ENCODE measurements at regions not wholly inside any gene's neighbourhood (a gene's known extent, or its start where the extent isn't known, plus 50 kb on each side); places are given as distances from the start of the nearest gene placed in this dataset.

DNA sequence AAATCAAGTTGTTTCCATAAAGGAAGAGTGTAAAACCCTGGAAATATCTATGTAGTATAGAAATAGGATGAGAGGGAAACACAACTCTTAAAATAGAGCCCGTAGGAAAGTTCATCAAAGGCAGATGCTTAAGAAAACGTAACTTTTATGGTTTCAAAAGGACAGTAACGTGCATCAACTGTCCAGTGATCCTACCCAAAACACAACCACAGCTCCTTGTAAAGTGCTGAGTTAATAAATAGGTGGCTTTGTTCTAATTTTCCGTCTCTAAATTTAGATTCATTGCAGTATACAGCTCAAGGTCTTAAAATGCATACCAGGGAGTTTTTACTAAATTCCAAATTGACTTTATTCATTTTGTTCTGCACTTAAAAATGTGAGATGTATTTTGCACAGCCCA, 282.1 kb upstream of the ID2 start (continued):
- TF ChIP-seq, protein P1, sequence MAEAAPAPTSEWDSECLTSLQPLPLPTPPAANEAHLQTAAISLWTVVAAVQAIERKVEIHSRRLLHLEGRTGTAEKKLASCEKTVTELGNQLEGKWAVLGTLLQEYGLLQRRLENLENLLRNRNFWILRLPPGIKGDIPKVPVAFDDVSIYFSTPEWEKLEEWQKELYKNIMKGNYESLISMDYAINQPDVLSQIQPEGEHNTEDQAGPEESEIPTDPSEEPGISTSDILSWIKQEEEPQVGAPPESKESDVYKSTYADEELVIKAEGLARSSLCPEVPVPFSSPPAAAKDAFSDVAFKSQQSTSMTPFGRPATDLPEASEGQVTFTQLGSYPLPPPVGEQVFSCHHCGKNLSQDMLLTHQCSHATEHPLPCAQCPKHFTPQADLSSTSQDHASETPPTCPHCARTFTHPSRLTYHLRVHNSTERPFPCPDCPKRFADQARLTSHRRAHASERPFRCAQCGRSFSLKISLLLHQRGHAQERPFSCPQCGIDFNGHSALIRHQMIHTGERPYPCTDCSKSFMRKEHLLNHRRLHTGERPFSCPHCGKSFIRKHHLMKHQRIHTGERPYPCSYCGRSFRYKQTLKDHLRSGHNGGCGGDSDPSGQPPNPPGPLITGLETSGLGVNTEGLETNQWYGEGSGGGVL (CRISPR knock-in tag; IDR thresholded peaks at IDR 0.05) = no peak

DNA sequence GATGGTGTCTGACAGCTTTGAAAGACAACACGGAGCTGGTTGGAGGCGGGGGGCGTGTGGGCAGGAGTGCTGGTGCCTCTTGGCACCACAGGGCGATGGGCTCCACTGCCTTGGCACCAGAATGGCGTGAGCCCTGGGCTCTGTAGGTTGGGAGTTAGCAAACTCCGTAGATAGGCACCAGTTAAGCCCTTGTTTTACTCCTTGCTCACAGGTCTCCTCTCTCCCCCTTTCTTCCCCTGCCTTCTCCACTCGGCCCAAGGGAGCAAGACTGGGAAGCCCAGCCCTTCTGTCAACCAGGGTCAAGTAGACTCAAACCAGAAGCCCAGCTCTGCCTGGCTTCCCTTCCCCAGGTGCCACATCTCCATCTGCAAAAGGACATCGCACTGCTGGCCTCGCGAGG, 281.7 kb upstream of the ID2 start:
- ATAC-seq (no peak), DNase-seq (ENCODE audit: extremely low read depth in 1 of 4, low spot score in 3 of 4) (no peak), FAIRE-seq (no peak)
- Histone ChIP-seq H3K27me3 (ENCODE audit: control insufficient read depth in 2 of 2, insufficient read depth in 2 of 2, low read length in 2 of 2) (peaks cover 11 to 16% of the 10 kb centered on the region in 2 experiments; a peak in 3 of 5 replicates), H3K4me1 (replicated peaks in 1 of 2; ENCODE audit: control insufficient read depth in 2 of 2, insufficient read depth in 2 of 2, low read length in 2 of 2) (no peaks in the 10 kb centered on the region), H3K4me2 (ENCODE audit: insufficient read depth, low read length) (no peak overlapping the region), H3K9me1 (ENCODE audit: control insufficient read depth, insufficient read depth, low read length) (no peaks in the 10 kb centered on the region), H3K9ac (ENCODE audit: insufficient read depth in 1 of 2, low read depth in 2 of 2, low read length in 2 of 2) (no peak overlapping the region), H3K79me2 (ENCODE audit: control insufficient read depth, insufficient read depth, low read length) (no peaks in the 10 kb centered on the region), H2AFZ (ENCODE audit: low read depth, low read length) (no peak overlapping the region), H4K20me1 (replicated peaks; ENCODE audit: control insufficient read depth, insufficient read depth, low read length) (no peaks in the 10 kb centered on the region; the same call in 1 of the 2 replicates), H3K36me3 (ENCODE audit: control insufficient read depth, insufficient read depth, low read length) (no peaks in the 10 kb centered on the region), H3K9me3 (replicated peaks; ENCODE audit: control insufficient read depth, insufficient read depth, low read depth, low read length) (peaks cover 3% of the 10 kb centered on the region; the same call in 1 of the 2 replicates), H3K4me3 (no peak overlapping the region), H3K27ac (ENCODE audit: extremely low read depth, low read depth, low read length) (no peak overlapping the region)
- in situ Hi-C loops (cut with MboI) = no loop called here
- BruUV-seq (replicated peaks) = no TSS peak
- intact Hi-C loops (cut with micrococcal nuclease) = no loop called here
- 0% methylated on average over 10 of the region's 10 CpGs for WGBS (ENCODE audit: insufficient coverage, low coverage, missing lambda C conversion rate)
- TF ChIP-seq ETV6 (IDR thresholded peaks at IDR 0.05; ENCODE audit: borderline replicate concordance in 1 of 2, low read depth in 2 of 2, low read length in 1 of 2) (no peak), ETV6 (CRISPR knock-in tag; IDR thresholded peaks at IDR 0.05; ENCODE audit: borderline replicate concordance) (no peak), ZZZ3 (IDR thresholded peaks at IDR 0.05) (no peak), ZNF146 (CRISPR knock-in tag; IDR thresholded peaks at IDR 0.05; ENCODE audit: unreplicated experiment) (no peak), ZNF3 (CRISPR knock-in tag; IDR thresholded peaks at IDR 0.05) (no peak), KAT7 (CRISPR knock-in tag; IDR thresholded peaks at IDR 0.05; ENCODE audit: borderline replicate concordance) (no peak), ZNF778 (CRISPR knock-in tag; IDR thresholded peaks at IDR 0.05) (no peak), KDM1A (IDR thresholded peaks at IDR 0.05) (no peak)
- ChIA-PET CTCF (ENCODE audit: low intra/inter-chr PET ratio) (no interaction called here), POLR2A (no interaction called here)

Data from K562 (cell line).